Ishikawa (cell line): ENCODE measurements at regions not wholly inside any gene's neighbourhood (a gene's known extent, or its start where the extent isn't known, plus 50 kb on each side); places are given as distances from the start of the nearest gene placed in this dataset.
A peak's percentile ranks its signal among the peaks of the same experiment; 100 is the strongest.

Experiments used
- CEBPB ChIP-seq: IDR thresholded peaks from 2 replicates; pipeline ENCODE4 v1.6.1; 2012
- CREB1 ChIP-seq: IDR thresholded peaks from 2 replicates; pipeline ENCODE4 v1.6.1; 2012; ENCODE audit warnings: low read depth
- EGR1 ChIP-seq: IDR thresholded peaks from 2 replicates; pipeline ENCODE4 v1.6.1; 2012
- EP300 ChIP-seq: IDR thresholded peaks from 2 replicates; pipeline ENCODE4 v1.6.1; 2012; ENCODE audit warnings: borderline replicate concordance
- FOXM1 ChIP-seq: IDR thresholded peaks from 2 replicates; pipeline ENCODE4 v1.6.1; 2012; ENCODE audit warnings: low read depth, borderline replicate concordance
- MAX ChIP-seq: IDR thresholded peaks from 2 replicates; pipeline ENCODE4 v1.6.1; 2012
- NFIC ChIP-seq: IDR thresholded peaks from 2 replicates; pipeline ENCODE4 v1.6.1; 2012
- RAD21 ChIP-seq: IDR thresholded peaks from 2 replicates; pipeline ENCODE4 v1.6.1; 2012; ENCODE audit warnings: low read depth
- REST ChIP-seq: IDR thresholded peaks from 2 replicates; pipeline ENCODE4 v1.6.1; 2012; ENCODE audit warnings: low read depth, mild to moderate bottlenecking
- TAF1 ChIP-seq: IDR thresholded peaks from 2 replicates; pipeline ENCODE4 v1.6.1; 2012; ENCODE audit warnings: low read depth, mild to moderate bottlenecking
- TCF12 ChIP-seq: IDR thresholded peaks from 2 replicates; pipeline ENCODE4 v1.6.1; 2012; ENCODE audit warnings: low read depth
- TEAD4 ChIP-seq: IDR thresholded peaks from 2 replicates; pipeline ENCODE4 v1.6.1; 2012
- USF1 ChIP-seq: IDR thresholded peaks from 2 replicates; pipeline ENCODE4 v1.6.1; 2012
- YY1 ChIP-seq: IDR thresholded peaks from 2 replicates; pipeline ENCODE4 v1.6.1; 2012; ENCODE audit warnings: low read depth
- ZBTB7A ChIP-seq: IDR thresholded peaks from 2 replicates; pipeline ENCODE4 v1.6.1; 2012; ENCODE audit warnings: low read depth

GRCh38 chr13:58597552-58597951 lies 966.0 kb downstream of the PCDH17 start:
- TF ChIP-seq RAD21 (no peak), USF1 (no peak), FOXM1 (no peak), REST (no peak), EP300 (no peak)

GRCh38 chr13:58598241-58598640 lies 966.7 kb downstream of the PCDH17 start:
- TF ChIP-seq TAF1 (no peak), TEAD4 (peak; percentile 75; the same call in 1 of the 2 replicates)

- TF ChIP-seq EGR1 (no peak), TCF12 (no peak), REST (no peak), USF1 (no peak), CREB1 (no peak), ZBTB7A (no peak), EP300 (no peak), TEAD4 (no peak), TAF1 (no peak), NFIC (no peak), MAX (no peak), RAD21 (no peak), FOXM1 (no peak), CEBPB (no peak), YY1 (no peak)
Observed at GRCh38 chr13:58611117-58611516, 979.6 kb downstream of the PCDH17 start.

- TF ChIP-seq TEAD4 (no peak), CEBPB (no peak), RAD21 (no peak), TCF12 (no peak), EP300 (no peak), NFIC (no peak), TAF1 (no peak)
Observed at GRCh38 chr13:58617880-58618665, 986.5 kb downstream of the PCDH17 start.

GRCh38 chr13:58619396-58620113 lies 988.0 kb downstream of the PCDH17 start:
- TF ChIP-seq ZBTB7A (no peak), USF1 (no peak), EP300 (no peak), CEBPB (no peak), EGR1 (no peak), TCF12 (no peak), MAX (no peak), TAF1 (no peak), RAD21 (no peak), REST (no peak), YY1 (no peak), TEAD4 (no peak)
